ENCODE measurements at regions not wholly inside any gene's neighbourhood (a gene's known extent, or its start where the extent isn't known, plus 50 kb on each side); places are given as distances from the start of the nearest gene placed in this dataset.
"Not testable (repeated sequence)": the region's sequence is repeated elsewhere in the genome, so short reads cannot be mapped to it uniquely, and the experiment has no call there.

GRCh38 chr7:16130111-16131110 lies 290.9 kb downstream of the CRPPA start:
- no peak for DNase-seq

DNA sequence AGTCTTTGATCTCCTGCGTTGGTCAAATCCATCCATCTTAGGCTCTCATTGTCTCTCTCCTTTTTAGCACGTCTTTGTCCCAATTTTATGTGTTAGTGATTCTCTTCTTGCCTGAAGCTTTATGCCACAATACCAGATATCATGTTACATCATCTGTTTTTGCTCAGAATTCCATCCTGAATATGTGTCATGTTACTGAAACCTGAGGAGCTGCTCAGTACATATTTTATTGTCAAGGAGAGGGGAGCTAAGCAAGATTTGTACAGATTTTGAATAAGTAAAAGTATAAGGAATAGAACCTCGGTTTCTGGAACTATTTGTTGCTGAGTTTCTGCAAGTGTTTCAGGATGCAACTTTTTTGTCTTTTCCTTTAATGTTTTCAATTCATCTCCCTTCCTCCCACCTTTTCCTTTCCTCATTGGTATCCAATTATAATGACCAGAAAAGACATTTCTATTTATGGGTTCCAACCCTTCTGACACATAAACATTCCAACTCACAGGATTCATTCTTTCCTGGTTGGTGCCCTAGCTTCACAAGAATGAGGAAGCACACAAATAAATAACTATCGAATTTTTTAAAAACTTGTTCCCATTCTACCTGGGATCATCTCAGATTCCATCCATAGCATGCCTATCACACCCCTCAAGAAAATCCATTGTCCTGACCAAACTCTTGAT lies 291.8 kb downstream of the CRPPA start:
- no peak for DNase-seq

GRCh38 chr7:16123117-16123770 lies 298.1 kb downstream of the CRPPA start:
- no peak for DNase-seq

DNA sequence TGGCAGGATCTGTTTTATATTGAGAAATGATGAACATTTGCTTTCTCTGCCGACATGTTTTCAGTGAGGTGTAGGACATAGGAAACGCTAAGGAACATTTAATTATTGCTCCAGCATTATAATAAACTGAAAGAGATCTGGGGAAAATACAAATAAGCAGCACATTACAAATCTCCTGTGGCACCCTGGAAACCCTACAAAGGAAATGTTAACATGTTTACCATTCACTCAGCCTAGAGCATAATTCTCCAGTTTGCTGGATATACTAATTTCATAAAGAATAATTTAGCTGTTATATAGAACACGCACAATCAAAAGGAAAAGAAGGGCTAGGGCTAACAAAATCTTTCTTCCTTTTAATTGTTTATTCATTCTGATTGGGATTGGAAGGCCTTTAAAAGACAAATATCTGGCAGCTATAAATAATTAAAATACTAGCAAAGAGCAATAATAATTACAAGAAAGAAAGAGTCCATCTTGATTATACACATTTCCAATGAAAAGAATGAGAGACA lies 299.4 kb downstream of the CRPPA start:
- no peak for DNase-seq

DNA sequence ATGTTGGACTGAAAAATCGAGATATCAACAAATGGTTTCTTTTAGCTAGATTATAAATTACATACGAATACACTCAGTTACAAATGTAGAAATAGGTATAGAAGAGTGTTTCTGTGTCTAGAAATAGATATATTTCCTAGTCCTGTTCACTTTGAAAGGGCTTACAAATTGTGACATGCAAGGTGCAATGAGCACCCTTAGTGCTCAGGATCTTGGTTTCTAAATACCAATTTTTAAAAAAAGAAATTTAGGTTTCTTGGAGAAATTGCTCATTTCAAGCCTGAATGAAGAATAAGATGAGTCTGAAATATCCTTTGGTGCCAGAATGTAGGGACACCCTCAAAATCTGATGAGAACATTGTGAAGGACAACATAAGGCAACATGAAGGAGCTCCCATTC lies 306.0 kb downstream of the CRPPA start:
- no peak for DNase-seq

DNA sequence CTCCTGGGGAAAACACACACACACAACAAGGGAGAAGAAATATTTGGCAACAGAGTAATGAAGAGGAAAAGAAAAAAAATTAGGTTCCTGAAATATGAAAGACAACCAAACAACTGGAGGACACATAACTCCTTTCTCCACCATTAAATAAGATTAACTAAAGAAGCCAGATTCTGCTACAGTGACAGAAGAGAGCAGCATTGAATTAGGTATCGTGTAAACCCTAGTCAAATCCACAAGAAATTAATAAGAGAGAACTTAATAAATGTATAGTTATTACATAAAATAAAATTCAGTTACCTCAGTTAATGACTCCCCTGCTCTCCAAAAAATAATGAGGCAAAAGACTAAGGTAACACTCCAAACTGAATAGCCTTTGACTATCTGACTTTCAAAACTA lies 306.7 kb downstream of the CRPPA start:
- no peak for DNase-seq

GRCh38 chr7:16114071-16114470 lies 307.3 kb downstream of the CRPPA start:
- DNase-seq = no peak

GRCh38 chr7:16113058-16113457 lies 308.3 kb downstream of the CRPPA start:
- no peak for DNase-seq

GRCh38 chr7:16106869-16107268 lies 314.5 kb downstream of the CRPPA start:
- DNase-seq = no peak

- DNase-seq = no peak
Observed at GRCh38 chr7:16106300-16106699, 315.0 kb downstream of the CRPPA start.

- DNase-seq = no peak
Observed at GRCh38 chr7:16099302-16099849, 322.0 kb downstream of the CRPPA start.

- no peak for DNase-seq
Observed at GRCh38 chr7:16098585-16099179, 322.7 kb downstream of the CRPPA start.

- DNase-seq = no peak
Observed at GRCh38 chr7:16098058-16098457, 323.3 kb downstream of the CRPPA start.

GRCh38 chr7:16095171-16095950 lies 326.0 kb downstream of the CRPPA start:
- DNase-seq = no peak

DNA sequence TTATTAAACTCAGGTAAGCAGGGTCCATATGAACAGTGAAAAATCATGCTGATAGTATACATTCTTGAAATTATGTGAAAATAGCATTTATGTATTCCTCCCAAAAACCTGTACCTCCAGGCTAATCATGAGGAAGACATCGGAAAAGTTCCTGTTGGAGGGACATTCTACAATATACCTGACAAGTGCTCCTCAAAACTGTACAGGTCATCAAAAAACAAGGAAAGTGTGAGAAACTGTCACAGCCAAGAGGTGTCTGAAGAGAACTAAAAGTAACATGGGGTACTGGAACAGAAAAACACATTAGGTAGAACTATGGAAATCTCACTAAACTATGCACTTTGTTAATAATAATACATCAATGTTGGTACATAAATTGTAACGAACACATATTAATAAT lies 326.7 kb downstream of the CRPPA start:
- DNase-seq = no peak

- no peak for DNase-seq
Observed at GRCh38 chr7:16092711-16093110, 328.6 kb downstream of the CRPPA start.

DNA sequence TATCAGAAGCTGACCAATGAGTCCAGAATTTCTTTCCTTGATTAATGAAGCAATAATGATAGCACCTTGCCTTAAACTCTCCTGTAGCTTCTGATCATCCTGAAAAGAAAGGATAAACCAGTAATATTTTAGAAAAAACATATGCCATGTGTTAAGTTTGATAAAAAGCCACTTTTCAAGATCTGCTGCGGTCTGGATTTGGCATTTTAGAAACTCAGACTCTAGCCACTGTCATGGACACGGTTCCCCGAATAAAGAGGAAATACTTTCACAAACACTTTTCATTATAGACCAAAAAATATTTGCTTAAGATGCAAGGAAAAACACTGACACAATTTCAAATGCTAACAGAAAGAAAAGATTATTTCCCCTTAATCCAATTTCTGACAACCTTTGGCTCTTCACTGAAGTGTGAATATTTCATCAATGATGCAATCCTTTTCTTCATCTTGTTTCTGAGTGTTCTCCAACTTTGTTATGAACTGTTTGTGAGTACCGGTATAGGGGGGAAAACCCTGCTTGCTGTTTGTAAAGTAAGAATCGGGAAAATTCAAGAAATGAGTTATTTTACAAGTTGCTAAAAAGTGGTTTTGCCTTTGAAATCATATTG lies 329.5 kb downstream of the CRPPA start:
- DNase-seq = no peak

DNA sequence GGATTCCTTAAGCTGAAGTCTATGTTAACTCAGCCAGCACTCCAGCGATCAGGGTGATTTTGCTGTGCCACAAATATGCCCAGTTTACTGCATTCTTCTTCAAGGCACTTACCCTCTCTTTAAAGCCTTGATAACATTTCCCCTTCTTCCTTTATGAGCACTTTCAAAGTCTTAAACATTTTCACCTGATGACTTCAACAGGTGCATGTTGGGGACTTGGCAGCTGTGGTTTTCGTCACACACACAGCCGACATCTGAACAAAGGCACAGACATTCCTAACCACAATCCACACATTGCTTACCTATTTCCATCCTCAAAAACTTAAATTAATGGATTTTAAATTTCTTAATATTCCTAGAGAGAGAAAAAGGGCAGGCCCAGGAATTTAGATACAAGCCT lies 331.5 kb downstream of the CRPPA start:
- no peak for DNase-seq

DNA sequence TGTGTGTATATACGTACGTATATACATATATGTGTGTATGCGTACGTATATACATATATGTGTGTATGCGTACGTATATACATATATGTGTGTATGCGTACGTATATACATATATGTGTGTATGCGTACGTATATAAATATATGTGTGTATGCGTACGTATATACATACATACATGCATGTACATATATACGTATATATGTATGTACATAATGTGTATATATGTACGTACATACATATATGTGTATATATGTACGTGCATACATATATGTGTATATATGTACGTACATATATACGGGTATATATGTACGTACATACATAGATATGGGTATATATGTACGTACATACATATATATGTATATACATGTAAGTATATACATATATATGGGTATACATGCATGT lies 332.1 kb downstream of the CRPPA start:
- no peak for DNase-seq

DNA sequence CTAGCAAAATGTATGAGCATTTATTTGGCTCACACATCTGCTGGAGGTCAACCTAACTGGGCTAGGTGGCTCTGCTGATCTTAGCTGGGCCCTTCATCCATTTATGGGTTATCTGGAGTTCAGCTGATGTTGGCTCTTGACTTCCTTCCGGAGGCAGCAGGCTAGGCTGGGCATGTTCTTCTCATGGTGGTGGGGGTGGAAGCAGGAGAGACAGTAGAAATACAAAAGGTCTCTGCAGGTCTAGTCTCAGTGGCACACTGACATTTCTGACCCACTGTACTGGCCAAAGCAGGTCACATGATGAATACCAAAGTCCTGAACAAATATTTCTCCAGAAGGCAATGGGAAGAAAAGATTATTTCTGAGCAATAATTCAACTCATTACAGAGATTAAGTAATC lies 334.6 kb downstream of the CRPPA start:
- no peak for DNase-seq

DNA sequence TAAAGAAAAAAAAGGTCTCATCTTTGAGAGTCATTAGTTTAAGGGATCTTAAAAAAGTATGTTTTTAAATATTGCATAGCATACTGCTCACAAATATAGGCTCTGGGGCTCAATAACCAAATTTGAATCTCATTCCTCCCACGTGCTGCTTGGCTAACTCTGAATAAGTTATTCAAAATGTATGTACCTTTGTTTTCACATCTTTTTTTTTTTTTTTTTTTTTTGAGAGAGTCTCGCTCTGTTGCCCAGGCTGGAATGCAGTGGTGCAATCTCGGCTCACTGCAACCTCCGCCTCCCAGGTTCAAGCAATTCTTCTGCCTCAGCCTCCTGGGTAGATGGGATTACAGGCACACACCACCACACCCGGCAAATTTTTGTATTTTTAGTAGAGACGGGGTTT lies 335.6 kb downstream of the CRPPA start:
- not testable (repeated sequence) for DNase-seq
